ENCODE measurements at regions not wholly inside any gene's neighbourhood (a gene's known extent, or its start where the extent isn't known, plus 50 kb on each side); places are given as distances from the start of the nearest gene placed in this dataset.

- no peak for TF ChIP-seq EZH2 (IDR thresholded peaks at IDR 0.05; ENCODE audit: insufficient read depth, low read length)
- TF ChIP-seq CTCF (IDR thresholded peaks at IDR 0.05; ENCODE audit: insufficient read depth, low read depth, low read length): no peak
Measured at GRCh38 chr2:6675791-6676190, 189.9 kb downstream of the CMPK2 start.
